HG02610 (cell line): ENCODE measurements at regions not wholly inside any gene's neighbourhood (a gene's known extent, or its start where the extent isn't known, plus 50 kb on each side); places are given as distances from the start of the nearest gene placed in this dataset.

Source experiments
- ATAC-seq: cut with Tn5 transposase; IDR thresholded peaks from one replicate; pipeline ENCODE4 v1.9.1; 2021; ENCODE audit warnings: mild to moderate bottlenecking, moderate library complexity; ENCODE audit not compliant: unreplicated experiment

- ATAC-seq = no peak
Measured at GRCh38 chrX:5122181-5122678, 1106.4 kb downstream of the NLGN4X start.

GRCh38 chrX:5117816-5118215 lies 1110.9 kb downstream of the NLGN4X start:
- ATAC-seq = no peak

DNA sequence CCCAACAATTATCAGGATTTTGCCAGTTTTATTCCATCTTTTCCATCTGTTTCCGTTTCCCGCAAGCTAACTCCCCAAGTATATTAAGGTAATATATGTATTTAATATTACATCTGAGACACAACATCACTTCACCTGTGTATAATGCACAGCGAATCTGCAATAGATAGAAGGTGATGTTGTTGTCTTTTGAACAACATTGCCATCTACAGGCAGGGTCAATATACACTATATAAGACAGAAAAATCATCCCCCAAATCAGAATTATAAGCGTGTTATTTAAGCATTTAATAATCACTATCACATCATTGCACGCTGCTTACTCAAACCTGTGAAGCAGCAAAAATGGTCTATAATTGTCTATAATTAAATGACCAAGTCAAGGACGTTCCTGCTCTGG lies 1115.5 kb downstream of the NLGN4X start:
- no peak for ATAC-seq

DNA sequence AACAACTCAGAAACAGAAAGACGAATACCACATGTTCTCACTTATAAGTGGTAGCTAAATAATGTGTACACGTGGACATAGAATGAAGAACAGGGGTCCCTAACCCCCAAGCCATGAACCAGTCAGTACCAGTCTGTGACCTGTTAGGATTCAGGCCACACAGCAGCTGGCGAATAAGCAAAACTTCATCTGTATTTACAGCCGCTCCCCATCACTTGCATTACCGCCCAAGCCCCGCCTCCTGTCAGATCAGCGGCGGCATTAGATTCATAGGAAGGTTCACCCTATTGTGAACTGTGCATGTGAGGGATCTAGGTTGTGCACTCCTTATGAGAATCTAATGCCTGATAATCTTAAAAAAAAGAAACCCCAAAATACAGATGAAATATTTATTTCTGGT lies 1128.7 kb downstream of the NLGN4X start:
- no peak for ATAC-seq

DNA sequence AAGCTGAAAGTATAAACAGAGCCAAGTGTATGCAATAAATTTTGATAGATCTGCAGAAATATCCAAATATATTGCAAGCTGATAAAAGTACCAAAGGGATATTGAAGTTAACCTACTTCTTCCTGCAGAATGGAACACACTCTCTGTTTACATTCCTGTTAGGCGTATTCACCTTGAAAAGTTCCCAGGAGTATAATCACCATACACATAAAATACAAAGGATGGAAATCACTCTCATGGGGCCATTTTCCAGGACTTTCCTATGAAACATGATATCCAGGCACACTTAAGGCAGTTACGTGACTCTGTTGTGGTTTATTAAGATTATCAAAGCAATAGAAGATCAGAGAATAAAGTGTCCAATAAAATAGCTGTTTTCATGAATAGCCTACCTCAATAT lies 1142.3 kb downstream of the NLGN4X start:
- no peak for ATAC-seq

DNA sequence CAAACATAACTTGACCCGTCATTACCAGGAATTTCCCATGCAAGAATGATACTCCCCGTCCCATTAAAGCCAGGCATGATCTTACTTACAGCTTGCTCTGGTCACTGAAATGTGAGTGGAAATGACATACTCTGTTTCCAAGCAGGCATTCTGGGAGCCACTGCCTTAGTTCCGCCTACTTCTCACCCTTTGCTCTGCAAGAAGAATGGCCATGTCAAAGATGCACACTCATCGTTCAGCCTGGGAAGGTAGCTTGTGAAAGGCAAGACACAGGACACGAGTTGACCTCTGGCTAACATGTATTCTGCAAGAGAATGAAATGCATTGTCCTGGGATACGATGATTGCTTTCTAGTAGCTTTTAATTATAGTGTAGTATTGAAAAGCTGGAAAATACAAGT lies 1144.4 kb downstream of the NLGN4X start:
- no peak for ATAC-seq

- no peak for ATAC-seq
Measured at GRCh38 chrX:5082705-5083104, 1146.0 kb downstream of the NLGN4X start.

DNA sequence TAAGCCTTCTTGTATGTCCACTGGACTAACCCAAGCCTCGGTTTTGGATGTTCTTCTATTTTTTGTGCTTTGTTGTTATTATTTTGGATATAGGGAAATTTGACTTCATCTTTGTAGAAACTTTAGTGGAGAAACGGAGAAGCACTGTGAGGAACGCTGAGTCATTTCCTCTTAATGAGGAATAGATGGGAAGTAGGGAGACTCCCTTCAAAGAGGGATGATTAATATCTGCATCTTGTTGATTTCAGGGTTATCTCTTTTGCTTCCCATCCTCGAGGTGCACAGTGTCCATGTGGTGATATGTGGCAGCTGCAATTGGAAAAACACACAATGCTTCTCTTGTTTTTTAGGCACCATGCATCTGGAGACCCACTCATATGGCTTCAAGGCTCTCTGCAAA lies 1147.9 kb downstream of the NLGN4X start:
- ATAC-seq = no peak

- no peak for ATAC-seq
Measured at GRCh38 chrX:5068550-5068949, 1160.1 kb downstream of the NLGN4X start.

DNA sequence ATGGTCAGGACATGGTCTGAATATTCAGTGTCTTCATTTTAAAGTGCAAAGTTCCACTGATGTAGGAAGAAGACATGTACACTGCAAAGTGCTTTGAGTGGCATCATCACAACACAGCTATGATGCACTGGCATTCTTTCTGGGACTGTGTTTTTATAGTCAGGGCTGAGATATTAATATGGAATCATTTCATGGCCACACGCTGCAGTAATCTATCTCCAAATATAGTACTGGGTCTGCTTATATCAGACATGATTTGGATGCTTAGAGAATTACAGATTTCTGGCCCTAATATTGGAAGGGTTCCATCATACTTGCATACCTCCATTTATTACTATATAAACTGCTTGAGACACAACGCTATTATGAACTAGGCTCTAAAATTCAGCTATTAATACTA lies 1170.9 kb downstream of the NLGN4X start:
- no peak for ATAC-seq

- ATAC-seq = no peak
Measured at GRCh38 chrX:5054852-5055251, 1173.8 kb downstream of the NLGN4X start.

GRCh38 chrX:5051831-5052491 lies 1176.7 kb downstream of the NLGN4X start:
- ATAC-seq = no peak

DNA sequence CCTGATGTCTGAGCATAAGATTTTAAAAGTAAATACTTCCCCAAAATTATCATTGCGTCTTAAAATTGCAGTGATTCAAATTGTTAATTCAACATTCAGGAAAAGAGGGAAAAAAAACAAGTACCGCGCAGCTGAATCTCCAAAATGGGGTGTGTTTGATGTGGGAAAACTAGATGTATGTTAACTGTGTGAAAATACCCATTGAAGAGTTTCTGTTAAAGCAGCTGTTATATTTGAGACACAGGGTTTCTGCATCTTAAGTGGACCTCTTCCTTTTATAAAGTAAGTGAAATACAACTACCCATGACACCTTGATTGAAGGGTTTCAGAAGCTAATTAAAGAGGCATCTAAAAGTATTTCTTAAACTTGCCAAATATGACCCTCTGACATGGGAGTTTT lies 1186.1 kb downstream of the NLGN4X start:
- ATAC-seq = no peak

DNA sequence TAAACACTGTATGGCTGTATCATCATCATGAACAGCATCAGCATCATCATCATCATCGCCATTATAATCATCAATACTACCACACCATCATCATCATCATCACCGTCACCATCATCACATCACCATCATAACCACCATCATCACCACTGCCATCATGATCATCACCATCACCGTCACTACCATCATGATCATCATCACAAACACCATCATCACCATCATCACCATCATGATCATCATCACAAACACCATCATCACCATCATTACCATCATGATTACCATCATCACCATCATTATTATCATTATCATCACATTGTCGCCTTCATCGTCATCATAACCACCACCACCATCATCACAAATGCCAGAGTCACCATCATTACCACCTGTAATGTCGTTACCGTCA lies 1196.9 kb downstream of the NLGN4X start:
- ATAC-seq = no peak

DNA sequence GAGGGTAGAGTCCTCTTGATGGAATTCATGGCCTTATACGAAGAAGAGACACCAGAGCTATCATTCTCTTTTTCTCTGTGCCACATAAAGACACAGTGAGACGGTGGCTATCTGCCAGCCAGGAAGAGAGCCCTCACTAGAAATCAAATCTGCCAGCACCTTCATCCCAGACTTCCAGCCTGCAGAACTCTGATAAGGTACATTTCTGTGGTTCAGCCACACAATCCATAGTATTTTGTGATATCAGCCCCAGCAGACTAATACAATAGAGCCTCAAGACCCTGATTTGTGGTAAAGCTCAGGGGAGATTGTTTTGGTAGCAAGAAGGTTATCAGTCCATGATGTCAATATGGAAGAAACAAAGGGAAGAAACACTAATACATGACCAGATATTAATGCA lies 1213.2 kb downstream of the NLGN4X start:
- no peak for ATAC-seq

DNA sequence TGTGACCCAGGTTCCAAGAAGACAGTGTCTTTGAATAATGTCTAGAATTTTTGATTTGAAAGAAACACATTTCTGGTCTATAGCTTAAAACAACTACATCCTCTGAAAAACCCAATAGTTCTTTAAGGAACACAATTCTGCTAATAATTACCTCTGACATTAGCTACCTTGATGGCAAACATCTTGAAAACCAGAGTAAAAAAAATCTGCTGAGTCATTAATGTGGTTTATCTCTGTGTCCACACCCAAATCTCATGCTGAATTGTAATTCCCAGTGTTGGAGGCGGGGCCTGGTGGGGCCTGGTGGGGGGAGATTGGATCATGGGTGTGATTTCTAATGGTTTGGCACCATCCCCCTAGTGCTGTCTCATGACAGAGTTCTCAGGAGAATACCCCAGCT lies 1233.8 kb downstream of the NLGN4X start:
- no peak for ATAC-seq

DNA sequence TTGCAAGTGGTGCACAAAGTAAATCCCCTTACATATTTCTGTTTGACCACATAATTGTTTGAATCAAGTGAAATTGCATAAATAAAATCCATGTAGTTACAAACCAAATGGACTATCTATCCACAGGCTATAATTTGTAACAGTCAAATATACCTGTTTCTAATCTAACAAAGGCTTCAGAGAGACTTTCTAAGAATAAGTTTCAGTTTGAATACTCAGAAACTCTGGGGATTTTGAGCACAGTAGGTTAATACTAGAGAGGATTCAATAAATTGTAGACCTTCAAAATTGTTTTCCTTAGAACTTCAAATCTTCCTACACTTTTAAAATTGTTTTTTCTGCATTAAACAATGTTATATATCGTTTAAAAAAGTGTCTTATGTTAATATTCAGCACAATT lies 1250.1 kb downstream of the NLGN4X start:
- no peak for ATAC-seq

GRCh38 chrX:4971646-4972045 lies 1257.0 kb downstream of the NLGN4X start:
- ATAC-seq = no peak

- no peak for ATAC-seq
Measured at GRCh38 chrX:4964112-4964511, 1250.7 kb upstream of the PRKX start.

- ATAC-seq = no peak
Measured at GRCh38 chrX:4963432-4963831, 1250.0 kb upstream of the PRKX start.

- no peak for ATAC-seq
Measured at GRCh38 chrX:4944767-4945166, 1231.3 kb upstream of the PRKX start.

GRCh38 chrX:4936315-4936714 lies 1222.9 kb upstream of the PRKX start:
- peak; percentile 5 for ATAC-seq

- ATAC-seq = peak; percentile 92
Measured at GRCh38 chrX:4935846-4936245, 1222.4 kb upstream of the PRKX start.
